Right ventricle myocardium inferior (tissue), 1 donor: ENCODE measurements at regions not wholly inside any gene's neighbourhood (a gene's known extent, or its start where the extent isn't known, plus 50 kb on each side); places are given as distances from the start of the nearest gene placed in this dataset.

Experiments
- ATAC-seq: fragments of 200-7000 bp; cut with Tn5 transposase; one replicate; pipeline ENCODE4 v1.9.1; 2020; ENCODE audit warnings: mild to moderate bottlenecking, moderate library complexity
- DNase-seq: peaks from one replicate; pipeline ENCODE4 v3.0.0; 2021; ENCODE audit errors: missing footprints
- intact Hi-C: fragments of 100-400 bp; cut with DNase I; formaldehyde crosslinking; loops from one replicate; pipeline ENCODE4 v1.11.0; 2022
- donor health status: DM: no; HTN: yes; CAD: no; lungs with severe emphysema.

DNA sequence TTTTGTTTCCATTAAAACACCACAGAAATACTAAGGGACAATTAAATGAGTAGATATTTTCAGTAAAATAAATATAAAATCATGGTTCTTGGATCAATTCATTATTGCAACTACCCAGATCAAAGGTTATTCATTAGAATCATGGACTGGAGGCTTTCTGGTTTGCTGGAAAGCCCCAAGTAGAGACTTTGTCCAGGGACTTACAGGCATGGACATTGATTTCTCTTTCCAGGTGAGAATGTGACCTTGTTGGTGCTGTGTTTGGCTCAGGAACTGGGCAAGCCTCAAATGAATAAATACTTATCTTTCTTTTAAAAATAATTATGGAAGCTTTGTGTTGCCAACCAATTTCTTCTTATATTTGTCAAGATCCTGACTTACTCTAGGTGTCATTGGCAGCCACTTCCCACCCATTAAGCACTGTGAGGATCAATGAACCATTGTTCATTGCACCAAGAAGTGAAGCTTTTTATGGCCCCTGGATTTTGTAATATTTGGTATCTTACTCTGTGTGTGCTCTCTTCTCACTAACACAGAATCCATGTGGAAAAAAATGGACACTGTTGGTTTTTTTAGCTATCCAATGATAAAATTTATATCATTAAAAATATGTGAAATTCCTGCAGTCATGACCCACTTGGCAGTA lies 205.8 kb upstream of the NRXN1 start:
- intact Hi-C loops: no loop called here
- no peak for DNase-seq
- no peak for ATAC-seq

GRCh38 chr2:51232027-51232426 lies 200.1 kb upstream of the NRXN1 start:
- DNase-seq (no peak), ATAC-seq (no peak)
- intact Hi-C loops: no loop called here

GRCh38 chr2:51231071-51231470 lies 199.1 kb upstream of the NRXN1 start:
- no peak for ATAC-seq
- no peak for DNase-seq
- intact Hi-C loops: no loop called here

GRCh38 chr2:51225377-51225776 lies 193.4 kb upstream of the NRXN1 start:
- no peak for DNase-seq
- intact Hi-C loops: no loop called here
- no peak for ATAC-seq

GRCh38 chr2:51224790-51225189 lies 192.9 kb upstream of the NRXN1 start:
- intact Hi-C loops: no loop called here
- no peak for DNase-seq
- ATAC-seq: no peak

DNA sequence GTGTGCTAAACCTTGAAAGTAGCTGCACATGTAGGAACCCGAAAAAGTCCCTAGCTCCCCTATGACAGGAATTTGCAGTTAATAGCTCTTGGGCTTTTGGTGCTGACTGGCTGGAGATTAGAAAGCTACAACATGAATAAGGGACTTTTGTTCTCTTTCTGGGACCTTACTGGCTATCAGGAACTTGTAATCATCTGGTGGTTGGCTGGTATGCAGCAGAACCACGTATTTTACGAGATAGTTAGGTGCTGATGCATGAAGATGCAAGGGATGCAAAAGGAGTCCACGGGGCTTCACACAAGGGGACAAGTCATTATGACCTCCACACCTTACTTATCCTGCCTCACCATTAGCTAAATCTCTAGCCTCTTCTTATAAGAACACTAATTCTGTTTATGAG lies 190.2 kb upstream of the NRXN1 start:
- intact Hi-C loops: no loop called here

DNA sequence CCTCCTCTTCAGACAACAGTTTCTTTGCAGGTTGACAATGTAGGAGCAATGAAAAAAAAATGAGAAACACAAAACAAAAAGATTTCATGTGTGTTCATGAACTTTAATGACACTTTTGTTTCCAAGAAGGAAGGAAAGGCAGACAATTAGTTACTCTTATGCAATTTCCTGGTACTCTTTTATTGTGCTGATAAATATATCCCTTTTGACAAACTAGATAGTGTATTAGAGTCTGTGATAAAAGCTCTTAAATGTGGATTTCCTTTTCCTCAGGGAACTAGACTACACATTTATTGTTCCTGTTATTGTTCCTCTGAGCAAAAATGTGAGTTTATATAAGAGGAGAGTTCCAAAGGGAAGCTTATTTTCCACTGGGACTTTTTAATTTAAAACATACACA lies 188.7 kb upstream of the NRXN1 start:
- ATAC-seq (no peak), DNase-seq (no peak)
- intact Hi-C loops: no loop called here

More for the DNA sequence above, 190.2 kb upstream of the NRXN1 start:
- ATAC-seq: no peak
- no peak for DNase-seq

DNA sequence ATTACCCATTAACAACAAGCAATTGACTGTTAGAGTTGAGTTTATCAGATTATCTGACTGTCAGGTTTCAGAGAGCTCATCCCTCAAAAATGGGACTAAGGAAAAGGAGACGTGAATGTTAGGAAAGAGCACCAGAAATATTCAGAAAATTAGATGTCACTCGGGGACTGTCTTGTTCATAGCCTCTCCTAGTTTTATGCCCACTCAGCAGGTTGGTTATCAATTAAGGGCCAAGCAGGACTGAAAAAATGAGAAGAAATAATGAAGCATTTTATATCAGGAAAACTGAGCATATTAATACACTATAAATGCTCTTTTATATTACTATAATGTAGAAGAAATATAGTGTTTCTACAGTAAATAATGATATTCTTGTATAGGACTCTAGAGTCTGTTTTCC lies 188.1 kb upstream of the NRXN1 start:
- intact Hi-C loops: no loop called here
- no peak for DNase-seq
- ATAC-seq: no peak

DNA sequence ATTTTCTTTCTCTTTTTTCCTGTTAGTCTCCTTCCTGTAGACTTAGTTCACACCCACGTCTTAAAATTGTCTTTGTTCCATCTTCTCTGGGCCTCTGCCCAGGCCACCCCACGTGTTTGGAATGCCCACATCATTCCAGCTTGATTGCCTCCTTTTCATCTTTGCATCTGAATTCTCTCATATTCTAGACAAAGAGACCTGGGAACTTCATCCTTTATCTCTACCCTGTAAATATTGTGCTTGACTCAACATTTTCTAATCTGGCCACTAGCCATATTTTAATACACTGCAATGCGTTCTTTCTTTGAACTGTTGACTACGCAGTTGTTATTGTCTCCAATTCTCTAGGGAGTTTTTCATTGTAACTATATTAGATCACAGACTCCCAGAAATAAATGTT lies 187.5 kb upstream of the NRXN1 start:
- ATAC-seq (no peak), DNase-seq (no peak)
- intact Hi-C loops: no loop called here

DNA sequence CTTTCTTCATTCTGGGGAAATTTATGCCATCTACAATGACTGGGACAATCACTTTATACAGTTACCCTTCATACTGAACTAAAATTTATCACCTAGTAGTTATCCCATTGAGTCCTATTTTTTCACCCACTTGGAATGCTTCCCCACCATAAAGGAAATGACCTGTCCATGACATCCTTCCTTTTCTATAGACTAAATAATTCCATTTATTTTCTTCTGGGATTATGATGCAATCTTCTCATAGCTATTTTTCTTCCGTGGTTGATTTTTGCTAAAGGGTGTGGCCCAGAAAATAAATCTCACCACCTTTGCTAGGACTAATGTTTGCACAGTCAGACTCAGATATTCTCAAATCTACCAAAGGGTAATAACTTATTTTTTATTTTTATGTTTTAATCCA lies 186.1 kb upstream of the NRXN1 start:
- no peak for ATAC-seq
- intact Hi-C loops: no loop called here
- DNase-seq: no peak

GRCh38 chr2:51213826-51214225 lies 181.9 kb upstream of the NRXN1 start:
- intact Hi-C loops: no loop called here
- DNase-seq (no peak), ATAC-seq (no peak)

- intact Hi-C loops: no loop called here
- ATAC-seq: no peak
- DNase-seq: no peak
Measured at GRCh38 chr2:51212374-51212773, 180.4 kb upstream of the NRXN1 start.

DNA sequence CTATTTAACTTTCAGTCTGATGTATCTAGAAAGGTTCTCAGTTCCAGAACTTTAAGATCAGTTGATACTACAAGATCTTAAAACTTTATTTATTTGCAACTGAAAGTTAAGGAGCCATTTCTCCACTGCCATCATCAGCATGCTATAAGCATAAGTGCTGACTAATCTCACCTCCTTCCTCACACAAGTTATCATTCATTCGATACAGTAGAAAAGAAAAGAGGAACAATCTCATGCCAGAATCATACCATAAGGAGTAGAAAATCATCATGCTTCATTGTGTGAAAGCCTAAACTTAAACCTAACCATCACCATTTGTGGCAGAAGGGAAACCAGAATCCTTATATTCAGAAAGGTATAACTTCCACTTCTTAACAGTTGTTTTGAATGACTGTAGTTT lies 176.6 kb upstream of the NRXN1 start:
- ATAC-seq (no peak), DNase-seq (no peak)
- intact Hi-C loops: no loop called here

DNA sequence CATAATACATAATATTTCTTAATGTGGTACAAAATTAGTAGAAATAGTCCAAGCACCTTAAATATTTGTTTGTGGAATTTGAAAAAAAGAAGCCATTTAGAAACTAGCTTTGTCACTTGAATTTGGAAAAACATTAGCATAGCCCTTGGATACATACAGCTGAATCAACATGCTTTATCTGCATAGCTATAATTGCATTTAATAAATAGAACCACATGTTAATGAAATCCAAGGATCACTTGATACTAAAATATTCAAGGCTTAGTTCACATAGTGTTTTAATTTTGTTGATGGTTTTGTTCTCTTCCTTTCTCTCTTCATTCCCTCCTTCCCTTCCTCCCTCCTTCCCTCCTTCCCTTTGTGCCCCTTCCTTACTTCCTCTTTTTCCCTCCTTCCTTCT lies 169.4 kb upstream of the NRXN1 start:
- no peak for ATAC-seq
- DNase-seq: no peak
- intact Hi-C loops: no loop called here

DNA sequence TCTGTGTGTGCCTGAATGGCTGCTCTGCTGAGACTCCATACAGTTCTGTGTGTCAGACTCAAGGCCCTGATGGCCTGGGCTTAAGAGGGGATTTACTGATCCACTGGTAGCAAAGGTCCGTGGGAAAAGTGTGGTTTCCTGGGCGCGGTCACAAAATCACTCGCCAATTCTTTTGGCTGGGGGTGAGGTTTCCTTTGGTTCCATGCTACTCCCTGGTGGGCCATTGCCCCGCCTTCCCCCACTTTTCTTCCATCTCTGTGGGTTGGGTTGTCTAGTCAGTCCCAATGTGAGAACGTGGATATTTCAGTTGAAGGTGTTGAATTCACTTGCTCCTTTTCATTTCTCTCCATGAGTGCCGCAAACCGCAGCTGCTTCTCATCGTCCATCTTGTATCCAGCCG lies 162.7 kb upstream of the NRXN1 start:
- intact Hi-C loops: no loop called here
- DNase-seq (no peak), ATAC-seq (no peak)

DNA sequence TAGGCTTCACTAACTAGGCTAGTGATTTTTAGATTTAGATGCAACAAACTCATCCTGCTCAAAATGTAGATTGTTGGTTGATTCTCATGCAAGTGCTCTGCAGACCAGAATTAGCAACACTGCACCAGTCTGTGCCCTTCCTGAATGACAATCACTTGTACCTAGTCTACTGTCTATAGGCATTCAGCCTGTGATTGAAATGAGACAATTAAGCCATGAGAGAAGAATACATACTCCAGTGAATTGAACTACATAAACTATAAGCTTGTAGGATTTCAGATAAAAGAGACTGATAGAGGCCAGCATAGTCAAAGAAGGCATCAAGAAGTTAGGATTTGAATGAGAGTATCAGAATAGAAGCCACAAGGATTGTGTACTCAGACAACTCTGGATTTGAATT lies 138.3 kb upstream of the NRXN1 start:
- DNase-seq (no peak), ATAC-seq (no peak)
- intact Hi-C loops: no loop called here

- intact Hi-C loops: no loop called here
- ATAC-seq: no peak
- DNase-seq: no peak
Measured at GRCh38 chr2:51165534-51166260, 133.8 kb upstream of the NRXN1 start.

- intact Hi-C loops: no loop called here
Measured at GRCh38 chr2:51158251-51158650, 126.3 kb upstream of the NRXN1 start.

DNA sequence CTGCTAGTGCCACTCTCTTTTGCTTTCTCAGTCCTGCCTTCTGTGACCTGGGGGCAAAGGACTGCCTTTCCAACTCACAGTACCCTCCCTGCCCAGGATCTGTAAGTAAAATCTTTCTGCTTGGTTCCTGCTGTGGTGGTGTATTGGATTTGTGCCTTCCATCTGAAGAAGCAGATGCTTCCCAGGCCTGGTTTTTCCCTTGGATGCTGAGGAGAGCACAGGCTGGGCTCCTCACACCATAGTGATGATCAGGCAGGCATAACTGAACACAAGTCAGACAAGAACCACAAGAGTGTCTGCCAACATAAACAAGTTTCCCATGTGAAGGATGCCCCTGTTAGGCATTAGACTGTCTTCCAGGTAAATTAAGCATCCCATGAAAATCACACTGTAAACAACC lies 121.3 kb upstream of the NRXN1 start:
- DNase-seq (no peak), ATAC-seq (no peak)
- intact Hi-C loops: no loop called here

More at GRCh38 chr2:51158251-51158650, 126.3 kb upstream of the NRXN1 start:
- DNase-seq (no peak), ATAC-seq (no peak)

DNA sequence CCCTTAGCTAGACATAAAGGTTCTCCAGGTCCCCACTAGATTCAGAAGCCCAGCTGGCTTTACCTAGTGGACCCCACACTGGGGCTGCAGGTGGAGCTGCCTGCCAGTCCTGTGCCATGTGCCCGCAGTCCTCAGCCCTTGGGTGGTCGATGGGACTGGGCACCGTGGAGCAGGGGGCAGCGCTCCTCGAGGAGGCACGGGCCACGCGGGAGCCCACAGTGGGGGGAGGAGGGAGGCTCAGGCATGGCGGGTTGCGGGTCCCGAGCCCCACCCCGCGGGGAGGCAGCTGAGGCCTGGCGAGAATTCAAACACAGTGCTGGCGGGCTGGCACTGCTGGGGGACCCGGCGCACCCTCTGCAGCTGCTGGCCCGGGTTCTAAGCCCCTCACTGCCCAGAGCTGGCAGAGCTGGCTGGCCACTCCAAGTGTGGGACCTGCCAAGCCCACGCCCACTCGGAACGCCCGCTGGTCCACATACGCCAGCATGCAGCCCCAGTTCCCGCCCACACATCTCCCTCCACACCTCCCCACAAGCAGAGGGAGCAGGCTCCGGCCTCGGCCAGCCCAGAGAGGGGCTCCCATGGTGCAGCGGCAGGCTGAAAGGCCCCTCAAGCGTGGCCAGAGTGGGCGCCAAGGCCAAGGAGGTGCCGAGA lies 119.7 kb upstream of the NRXN1 start:
- ATAC-seq (no peak), DNase-seq (no peak)
- intact Hi-C loops: no loop called here
